ENCODE measurements at regions not wholly inside any gene's neighbourhood (a gene's known extent, or its start where the extent isn't known, plus 50 kb on each side); places are given as distances from the start of the nearest gene placed in this dataset.

DNA sequence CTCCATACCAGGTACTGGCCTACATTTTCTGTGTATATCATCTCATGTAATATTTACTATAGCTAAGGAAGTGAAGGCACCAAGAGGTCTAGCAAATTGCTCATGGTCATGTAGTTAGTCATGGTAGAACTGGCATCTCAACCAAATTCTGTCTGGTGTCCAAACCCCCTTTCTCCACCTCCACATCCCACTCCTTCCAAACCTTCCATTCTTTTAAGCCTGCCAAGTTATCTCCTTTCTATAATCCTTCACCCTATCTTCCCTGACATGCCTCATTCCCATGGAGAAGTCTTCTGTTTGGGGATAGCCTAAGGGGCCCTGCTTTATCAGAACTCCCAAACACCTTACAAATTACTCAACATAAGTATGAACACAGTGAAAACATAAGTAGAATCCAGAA, 196.2 kb upstream of the HMGA2 start:
- TF ChIP-seq, protein P1, sequence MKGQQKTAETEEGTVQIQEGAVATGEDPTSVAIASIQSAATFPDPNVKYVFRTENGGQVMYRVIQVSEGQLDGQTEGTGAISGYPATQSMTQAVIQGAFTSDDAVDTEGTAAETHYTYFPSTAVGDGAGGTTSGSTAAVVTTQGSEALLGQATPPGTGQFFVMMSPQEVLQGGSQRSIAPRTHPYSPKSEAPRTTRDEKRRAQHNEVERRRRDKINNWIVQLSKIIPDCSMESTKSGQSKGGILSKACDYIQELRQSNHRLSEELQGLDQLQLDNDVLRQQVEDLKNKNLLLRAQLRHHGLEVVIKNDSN (CRISPR knock-in tag; IDR thresholded peaks at IDR 0.05): no peak
- TF ChIP-seq STAT5B (CRISPR knock-in tag; IDR thresholded peaks at IDR 0.05) (no peak), ZNF274 (IDR thresholded peaks at IDR 0.05; ENCODE audit: borderline replicate concordance, low read depth, low read length) (no peak), ZBTB7A (IDR thresholded peaks at IDR 0.05; ENCODE audit: borderline replicate concordance, control insufficient read depth, low read depth, low read length) (no peak), CBX2 (IDR thresholded peaks at IDR 0.05; ENCODE audit: insufficient read depth, low read length, poor library complexity, severe bottlenecking) (no peak), SMARCA5 (IDR thresholded peaks at IDR 0.05) (no peak), ZNF41 (CRISPR knock-in tag; conservative IDR thresholded peaks at IDR 0.05) (no peak), MYC (IDR thresholded peaks at IDR 0.05; ENCODE audit: low read depth, low read length) (no peak), MYC (CRISPR knock-in tag; IDR thresholded peaks at IDR 0.05; ENCODE audit: borderline replicate concordance, low read depth) (no peak), TAL1 (IDR thresholded peaks at IDR 0.05) (no peak)
- TF ChIP-seq, protein P2, sequence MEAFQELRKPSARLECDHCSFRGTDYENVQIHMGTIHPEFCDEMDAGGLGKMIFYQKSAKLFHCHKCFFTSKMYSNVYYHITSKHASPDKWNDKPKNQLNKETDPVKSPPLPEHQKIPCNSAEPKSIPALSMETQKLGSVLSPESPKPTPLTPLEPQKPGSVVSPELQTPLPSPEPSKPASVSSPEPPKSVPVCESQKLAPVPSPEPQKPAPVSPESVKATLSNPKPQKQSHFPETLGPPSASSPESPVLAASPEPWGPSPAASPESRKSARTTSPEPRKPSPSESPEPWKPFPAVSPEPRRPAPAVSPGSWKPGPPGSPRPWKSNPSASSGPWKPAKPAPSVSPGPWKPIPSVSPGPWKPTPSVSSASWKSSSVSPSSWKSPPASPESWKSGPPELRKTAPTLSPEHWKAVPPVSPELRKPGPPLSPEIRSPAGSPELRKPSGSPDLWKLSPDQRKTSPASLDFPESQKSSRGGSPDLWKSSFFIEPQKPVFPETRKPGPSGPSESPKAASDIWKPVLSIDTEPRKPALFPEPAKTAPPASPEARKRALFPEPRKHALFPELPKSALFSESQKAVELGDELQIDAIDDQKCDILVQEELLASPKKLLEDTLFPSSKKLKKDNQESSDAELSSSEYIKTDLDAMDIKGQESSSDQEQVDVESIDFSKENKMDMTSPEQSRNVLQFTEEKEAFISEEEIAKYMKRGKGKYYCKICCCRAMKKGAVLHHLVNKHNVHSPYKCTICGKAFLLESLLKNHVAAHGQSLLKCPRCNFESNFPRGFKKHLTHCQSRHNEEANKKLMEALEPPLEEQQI (IDR thresholded peaks at IDR 0.05): no peak
- TF ChIP-seq, protein P3, sequence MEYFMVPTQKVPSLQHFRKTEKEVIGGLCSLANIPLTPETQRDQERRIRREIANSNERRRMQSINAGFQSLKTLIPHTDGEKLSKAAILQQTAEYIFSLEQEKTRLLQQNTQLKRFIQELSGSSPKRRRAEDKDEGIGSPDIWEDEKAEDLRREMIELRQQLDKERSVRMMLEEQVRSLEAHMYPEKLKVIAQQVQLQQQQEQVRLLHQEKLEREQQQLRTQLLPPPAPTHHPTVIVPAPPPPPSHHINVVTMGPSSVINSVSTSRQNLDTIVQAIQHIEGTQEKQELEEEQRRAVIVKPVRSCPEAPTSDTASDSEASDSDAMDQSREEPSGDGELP (CRISPR knock-in tag; IDR thresholded peaks at IDR 0.05; ENCODE audit: borderline replicate concordance): no peak
- TF ChIP-seq, protein P4, sequence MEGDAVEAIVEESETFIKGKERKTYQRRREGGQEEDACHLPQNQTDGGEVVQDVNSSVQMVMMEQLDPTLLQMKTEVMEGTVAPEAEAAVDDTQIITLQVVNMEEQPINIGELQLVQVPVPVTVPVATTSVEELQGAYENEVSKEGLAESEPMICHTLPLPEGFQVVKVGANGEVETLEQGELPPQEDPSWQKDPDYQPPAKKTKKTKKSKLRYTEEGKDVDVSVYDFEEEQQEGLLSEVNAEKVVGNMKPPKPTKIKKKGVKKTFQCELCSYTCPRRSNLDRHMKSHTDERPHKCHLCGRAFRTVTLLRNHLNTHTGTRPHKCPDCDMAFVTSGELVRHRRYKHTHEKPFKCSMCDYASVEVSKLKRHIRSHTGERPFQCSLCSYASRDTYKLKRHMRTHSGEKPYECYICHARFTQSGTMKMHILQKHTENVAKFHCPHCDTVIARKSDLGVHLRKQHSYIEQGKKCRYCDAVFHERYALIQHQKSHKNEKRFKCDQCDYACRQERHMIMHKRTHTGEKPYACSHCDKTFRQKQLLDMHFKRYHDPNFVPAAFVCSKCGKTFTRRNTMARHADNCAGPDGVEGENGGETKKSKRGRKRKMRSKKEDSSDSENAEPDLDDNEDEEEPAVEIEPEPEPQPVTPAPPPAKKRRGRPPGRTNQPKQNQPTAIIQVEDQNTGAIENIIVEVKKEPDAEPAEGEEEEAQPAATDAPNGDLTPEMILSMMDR (IDR thresholded peaks at IDR 0.05 in 2 of 3, conservative IDR thresholded peaks at IDR 0.05 in 1 of 3; ENCODE audit: insufficient read depth in 2 of 3, low read depth in 1 of 3, low read length in 3 of 3): no peak
